ENCODE measurements at regions not wholly inside any gene's neighbourhood (a gene's known extent, or its start where the extent isn't known, plus 50 kb on each side); places are given as distances from the start of the nearest gene placed in this dataset.

GRCh38 chr2:38159597-38159996 is 83.6 kb upstream of the CYP1B1 start:
- TF ChIP-seq CTCF (IDR thresholded peaks at IDR 0.05) (no peak), POLR2A (IDR thresholded peaks at IDR 0.05) (no peak)

Data from right lobe of liver (tissue), 4 donors.